GM19438 (cell line): ENCODE measurements at regions not wholly inside any gene's neighbourhood (a gene's known extent, or its start where the extent isn't known, plus 50 kb on each side); places are given as distances from the start of the nearest gene placed in this dataset.

ENCODE experiments used
- ATAC-seq: cut with Tn5 transposase; IDR thresholded peaks from one replicate; pipeline ENCODE4 v1.9.1; 2021; ENCODE audit warnings: low read depth; ENCODE audit not compliant: unreplicated experiment

- no peak for ATAC-seq
Observed at GRCh38 chr2:215697003-215697402, 261.1 kb upstream of the FN1 start.

- ATAC-seq, result no peak
Observed at GRCh38 chr2:215695861-215696260, 260.0 kb upstream of the FN1 start.

- no peak for ATAC-seq
Observed at GRCh38 chr2:215693999-215694580, 258.2 kb upstream of the FN1 start.

- no peak for ATAC-seq
Observed at GRCh38 chr2:215693193-215693998, 257.5 kb upstream of the FN1 start.

GRCh38 chr2:215692387-215693079 lies 256.7 kb upstream of the FN1 start:
- no peak for ATAC-seq

- no peak for ATAC-seq
Observed at GRCh38 chr2:215691346-215691745, 255.5 kb upstream of the FN1 start.

GRCh38 chr2:215687149-215688031 lies 251.5 kb upstream of the FN1 start:
- no peak for ATAC-seq

GRCh38 chr2:215685238-215685990 lies 249.5 kb upstream of the FN1 start:
- ATAC-seq, result no peak

- ATAC-seq, result no peak
Observed at GRCh38 chr2:215684448-215685237, 248.8 kb upstream of the FN1 start.

- ATAC-seq, result no peak
Observed at GRCh38 chr2:215683295-215683694, 247.4 kb upstream of the FN1 start.

GRCh38 chr2:215681799-215682596 lies 246.1 kb upstream of the FN1 start:
- no peak for ATAC-seq

GRCh38 chr2:215680605-215681598 lies 245.0 kb upstream of the FN1 start:
- no peak for ATAC-seq

GRCh38 chr2:215678094-215678493 lies 242.2 kb upstream of the FN1 start:
- no peak for ATAC-seq

- ATAC-seq, result no peak
Observed at GRCh38 chr2:215677481-215677880, 241.6 kb upstream of the FN1 start.

- ATAC-seq, result no peak
Observed at GRCh38 chr2:215672406-215672805, 236.5 kb upstream of the FN1 start.

- no peak for ATAC-seq
Observed at GRCh38 chr2:215671691-215672090, 235.8 kb upstream of the FN1 start.

GRCh38 chr2:215671244-215671643 lies 235.4 kb upstream of the FN1 start:
- ATAC-seq, result no peak
